ENCODE measurements at regions not wholly inside any gene's neighbourhood (a gene's known extent, or its start where the extent isn't known, plus 50 kb on each side); places are given as distances from the start of the nearest gene placed in this dataset.
"Not testable (repeated sequence)": the region's sequence is repeated elsewhere in the genome, so short reads cannot be mapped to it uniquely, and the experiment has no call there.

- Mint-ChIP-seq H3K36me3 (no peaks in the 10 kb centered on the region), H3K27ac (no peak overlapping the region), H3K4me1 (no peaks in the 10 kb centered on the region), H3K27me3 (ENCODE audit: insufficient read depth, low read depth) (peaks cover 4% of the 10 kb centered on the region), H3K9me3 (peaks cover 4% of the 10 kb centered on the region), H3K4me3 (no peak overlapping the region)
- H3K9ac ChIP-seq = no peak overlapping the region
- TF ChIP-seq EZH2phosphoT487 (IDR thresholded peaks at IDR 0.05) (no peak), EZH2 (IDR thresholded peaks at IDR 0.05) (no peak)
- TF ChIP-seq, protein P1, sequence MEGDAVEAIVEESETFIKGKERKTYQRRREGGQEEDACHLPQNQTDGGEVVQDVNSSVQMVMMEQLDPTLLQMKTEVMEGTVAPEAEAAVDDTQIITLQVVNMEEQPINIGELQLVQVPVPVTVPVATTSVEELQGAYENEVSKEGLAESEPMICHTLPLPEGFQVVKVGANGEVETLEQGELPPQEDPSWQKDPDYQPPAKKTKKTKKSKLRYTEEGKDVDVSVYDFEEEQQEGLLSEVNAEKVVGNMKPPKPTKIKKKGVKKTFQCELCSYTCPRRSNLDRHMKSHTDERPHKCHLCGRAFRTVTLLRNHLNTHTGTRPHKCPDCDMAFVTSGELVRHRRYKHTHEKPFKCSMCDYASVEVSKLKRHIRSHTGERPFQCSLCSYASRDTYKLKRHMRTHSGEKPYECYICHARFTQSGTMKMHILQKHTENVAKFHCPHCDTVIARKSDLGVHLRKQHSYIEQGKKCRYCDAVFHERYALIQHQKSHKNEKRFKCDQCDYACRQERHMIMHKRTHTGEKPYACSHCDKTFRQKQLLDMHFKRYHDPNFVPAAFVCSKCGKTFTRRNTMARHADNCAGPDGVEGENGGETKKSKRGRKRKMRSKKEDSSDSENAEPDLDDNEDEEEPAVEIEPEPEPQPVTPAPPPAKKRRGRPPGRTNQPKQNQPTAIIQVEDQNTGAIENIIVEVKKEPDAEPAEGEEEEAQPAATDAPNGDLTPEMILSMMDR (IDR thresholded peaks at IDR 0.05) = no peak
- H2AFZ ChIP-seq (replicated peaks) = no peak overlapping the region
- H3K4me2 ChIP-seq = no peak overlapping the region
- H4K20me1 ChIP-seq (ENCODE audit: low read depth) = no peaks in the 10 kb centered on the region
- no peaks in the 10 kb centered on the region for H3K36me3 ChIP-seq
- no peak overlapping the region for H3K27ac ChIP-seq
- no peaks in the 10 kb centered on the region for H3K4me1 ChIP-seq
- no peak for DNase-seq (ENCODE audit: low spot score)
- no peaks in the 10 kb centered on the region for H3K27me3 ChIP-seq
- no peaks in the 10 kb centered on the region for H3K79me2 ChIP-seq (ENCODE audit: low read depth)
- no peaks in the 10 kb centered on the region for H3F3A ChIP-seq (ENCODE audit: low read depth)
- no peaks in the 10 kb centered on the region for H3K9me3 ChIP-seq (ENCODE audit: low read depth)
- H3K4me3 ChIP-seq = no peak overlapping the region
These were observed 135.0 kb downstream of the COPRS start for GRCh38 chr17:31724026-31724425.

DNA sequence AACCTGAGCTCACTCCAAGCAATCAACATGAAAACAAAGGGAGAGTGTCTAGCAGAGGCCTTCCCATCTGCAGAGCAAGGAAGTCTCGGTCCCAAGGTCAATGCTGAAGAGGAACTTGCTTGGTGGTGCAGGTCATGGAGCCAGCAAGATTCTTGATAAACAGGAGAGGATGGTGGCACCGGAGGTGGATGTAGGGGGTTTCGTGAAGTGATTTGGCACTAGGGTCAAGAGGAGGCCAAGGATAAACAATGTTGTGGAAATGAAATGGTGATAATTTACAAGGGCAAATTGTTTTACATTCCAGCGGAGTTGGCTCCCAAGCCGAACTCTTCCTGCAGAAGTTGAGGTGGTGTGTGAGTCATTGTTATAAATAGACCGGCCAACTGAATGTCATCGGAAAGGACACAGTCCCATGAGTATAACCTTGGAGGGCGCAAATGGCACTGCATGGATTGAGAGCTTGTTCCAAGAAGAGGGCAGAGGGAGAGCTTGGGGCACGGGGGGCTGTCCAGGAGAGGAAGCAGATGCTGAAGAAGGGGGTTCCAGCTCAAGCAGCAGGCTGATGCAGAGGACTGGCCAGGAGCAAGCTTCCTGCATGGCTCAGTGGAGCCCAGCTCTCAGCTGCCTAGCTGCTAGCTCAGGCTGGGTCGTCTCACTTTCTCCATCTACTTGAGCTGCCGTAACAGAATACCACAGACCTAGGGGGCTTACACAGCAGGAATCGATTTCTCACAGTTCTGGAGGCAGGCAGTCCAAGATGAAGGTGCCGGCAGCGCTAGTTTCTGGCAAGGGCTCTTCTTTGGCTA is 136.6 kb downstream of the COPRS start:
- Histone ChIP-seq H3K4me1 (no peaks in the 10 kb centered on the region), H3K36me3 (no peaks in the 10 kb centered on the region), H4K20me1 (ENCODE audit: low read depth) (no peaks in the 10 kb centered on the region), H3K27ac (no peak overlapping the region), H3K9ac (no peak overlapping the region), H3K27me3 (no peaks in the 10 kb centered on the region), H3K79me2 (ENCODE audit: low read depth) (no peaks in the 10 kb centered on the region), H2AFZ (replicated peaks) (no peak overlapping the region), H3K4me2 (no peak overlapping the region), H3F3A (ENCODE audit: low read depth) (no peaks in the 10 kb centered on the region), H3K9me3 (ENCODE audit: low read depth) (no peaks in the 10 kb centered on the region), H3K4me3 (no peak overlapping the region)
- H3K27ac Mint-ChIP-seq = peak overlapping the region; percentile 5
- H3K36me3 Mint-ChIP-seq = no peaks in the 10 kb centered on the region
- H3K27me3 Mint-ChIP-seq (ENCODE audit: insufficient read depth, low read depth) = peaks cover 4% of the 10 kb centered on the region
- peaks cover 4% of the 10 kb centered on the region for H3K9me3 Mint-ChIP-seq
- no peaks in the 10 kb centered on the region for H3K4me1 Mint-ChIP-seq
- no peak overlapping the region for H3K4me3 Mint-ChIP-seq
- TF ChIP-seq EZH2phosphoT487 (IDR thresholded peaks at IDR 0.05) (no peak), EZH2 (IDR thresholded peaks at IDR 0.05) (no peak)
- TF ChIP-seq, protein P1 (IDR thresholded peaks at IDR 0.05) = no peak
- DNase-seq (ENCODE audit: low spot score) = no peak

- H3K9me3 ChIP-seq (ENCODE audit: low read depth) = no peaks in the 10 kb centered on the region
- peaks cover 4% of the 10 kb centered on the region for H3K9me3 Mint-ChIP-seq
- no peaks in the 10 kb centered on the region for H3K27me3 ChIP-seq
- H3K4me3 ChIP-seq = no peak overlapping the region
- H3K27me3 Mint-ChIP-seq (ENCODE audit: insufficient read depth, low read depth) = peaks cover 4% of the 10 kb centered on the region
- H3K4me1 ChIP-seq = no peaks in the 10 kb centered on the region
- no peak overlapping the region for H3K27ac ChIP-seq
- H3K79me2 ChIP-seq (ENCODE audit: low read depth) = no peaks in the 10 kb centered on the region
- no peak for TF ChIP-seq EZH2phosphoT487 (IDR thresholded peaks at IDR 0.05)
- no peak for TF ChIP-seq EZH2 (IDR thresholded peaks at IDR 0.05)
- H3K9ac ChIP-seq = no peak overlapping the region
- no peak for DNase-seq (ENCODE audit: low spot score)
- no peak overlapping the region for H2AFZ ChIP-seq (replicated peaks)
- H3K4me1 Mint-ChIP-seq = no peaks in the 10 kb centered on the region
- H4K20me1 ChIP-seq (ENCODE audit: low read depth) = no peaks in the 10 kb centered on the region
- no peak overlapping the region for H3K4me2 ChIP-seq
- no peak overlapping the region for H3K4me3 Mint-ChIP-seq
- no peak overlapping the region for H3K27ac Mint-ChIP-seq
- H3K36me3 ChIP-seq = no peaks in the 10 kb centered on the region
- no peaks in the 10 kb centered on the region for H3K36me3 Mint-ChIP-seq
- H3F3A ChIP-seq (ENCODE audit: low read depth) = no peaks in the 10 kb centered on the region
These were observed 137.6 kb downstream of the COPRS start for GRCh38 chr17:31721291-31722025.

- H3K27ac Mint-ChIP-seq; H3K79me2 ChIP-seq (ENCODE audit: low read depth); H3K36me3 ChIP-seq; H2AFZ ChIP-seq (replicated peaks); H3F3A ChIP-seq (ENCODE audit: low read depth); DNase-seq (ENCODE audit: low spot score); H3K27ac ChIP-seq; H3K4me3 ChIP-seq; H3K4me2 ChIP-seq; H3K9me3 ChIP-seq (ENCODE audit: low read depth); H3K4me3 Mint-ChIP-seq; H3K36me3 Mint-ChIP-seq; H3K9me3 Mint-ChIP-seq; H4K20me1 ChIP-seq (ENCODE audit: low read depth); H3K4me1 ChIP-seq; H3K27me3 Mint-ChIP-seq (ENCODE audit: insufficient read depth, low read depth); H3K27me3 ChIP-seq; H3K9ac ChIP-seq; H3K4me1 Mint-ChIP-seq: not testable (repeated sequence)
These were observed 141.8 kb downstream of the COPRS start for GRCh38 chr17:31717251-31717650.
